Heart left ventricle (tissue), 16 donors: ENCODE measurements at regions not wholly inside any gene's neighbourhood (a gene's known extent, or its start where the extent isn't known, plus 50 kb on each side); places are given as distances from the start of the nearest gene placed in this dataset.
"Not testable (repeated sequence)": the region's sequence is repeated elsewhere in the genome, so short reads cannot be mapped to it uniquely, and the experiment has no call there.

Experiments used
- ATAC-seq, 4 donors: fragments of 200-7000 bp; cut with Tn5 transposase; one replicate each; pipeline ENCODE4 v1.9.1; 2020 to 2022; ENCODE audit warnings: moderate library complexity in 4 of 4, mild to moderate bottlenecking in 3 of 4, moderate number of reproducible peaks in 1 of 4
- DNase-seq, 5 donors: peaks; one replicate each; pipeline ENCODE4 v3.0.0-alpha.2; 2020
- H3K27ac ChIP-seq, 12 donors: fragments of 200-600 bp; sonication (generic) in 4 of 12; one replicate each; pipeline versions ENCODE4 v1.5.0 to v1.8.0; 2016 to 2022; ENCODE audit warnings: mild to moderate bottlenecking in 2 of 12
- H3K27me3 ChIP-seq, 9 donors: fragments of 200-600 bp; sonication (generic) in 2 of 9; one replicate each; pipeline versions ENCODE4 v1.5.1 to v1.8.0; 2016 to 2022; ENCODE audit warnings: mild to moderate bottlenecking in 3 of 9
- H3K36me3 ChIP-seq, 9 donors: fragments of 200-600 bp; sonication (generic) in 2 of 9; one replicate each; pipeline versions ENCODE4 v1.5.0 to v1.8.0; 2018 to 2022; ENCODE audit warnings: mild to moderate bottlenecking in 2 of 9
- H3K4me1 ChIP-seq, 12 donors: fragments of 200-600 bp; sonication (generic) in 4 of 12; one replicate each; pipeline versions ENCODE4 v1.5.0 to v1.8.0; 2016 to 2022; ENCODE audit warnings: mild to moderate bottlenecking in 3 of 12
- H3K4me3 ChIP-seq, 12 donors: fragments of 200-600 bp; sonication (generic) in 4 of 12; one replicate each; pipeline versions ENCODE4 v1.5.0 to v1.8.0; 2017 to 2022; ENCODE audit warnings: mild to moderate bottlenecking in 9 of 12, moderate library complexity in 4 of 12
- H3K9me3 ChIP-seq, 12 donors: fragments of 200-600 bp; sonication (generic) in 4 of 12; one replicate each; pipeline versions ENCODE4 v1.5.0 to v1.8.0; 2016 to 2022; ENCODE audit warnings: mild to moderate bottlenecking in 1 of 12
- POLR2A ChIP-seq, 2 donors: fragments of 450-650 bp; IDR thresholded peaks; one replicate each; pipeline ENCODE4 v1.6.1; 2017; ENCODE audit warnings: antibody characterized with exemption in 2 of 2, mild to moderate bottlenecking in 2 of 2, moderate library complexity in 2 of 2
- WGBS, 4 donors: extraction: QIAGEN DNeasy Blood & Tissue Kit in 2 of 4; methylation state at CpG; one replicate each; pipeline versions ENCODE4 v1.1.5 to v1.1.7; 2013 to 2018; 5-methylcytosine and 5-hydroxymethylcytosine counted together
- intact Hi-C, 10 donors: fragments of 100-400 bp; cut with DNase I; formaldehyde crosslinking; loops; one replicate each; pipeline versions ENCODE4 v1.11.1 to v1.14.2; 2022
- TF ChIP-seq, protein P1 (sequence below), 12 donors: fragments of 200-600 bp; sonication (generic) in 4 of 12; IDR thresholded peaks; one replicate each; pipeline versions ENCODE4 v1.5.0 to v1.8.0; 2018 to 2022; ENCODE audit warnings: antibody characterized with exemption in 12 of 12, mild to moderate bottlenecking in 5 of 12
- donor health status: ischemic (EF 13 %, LVEDD 7.1; RV severe dilation, severe dysfunction).
- donor health status: healthy with polysubstance abuse.
- donor health status: DM: no; HTN: yes; CAD: no.
- donor health status: DM: no; HTN: no; CAD: no.
- donor health status: ischemic (EF 25% LVEDD 6.9; RV normal size, moderate dysfunction).
- donor health status: ischemic (EF 25% LVEDD 5.7; RV mildly dilated, moderate dysfunction).
- donor health status: healthy.
- donor health status: DM: yes; HTN: yes; CAD: no.
- donor health status: ischemic (EF 35%, LVEDD 5.7; RV mildly dilated, moderate dysfunction).
- donor health status: nonischemic (EF 11% LVEDD 7.7; RV severe dilation, severe dysfunction).
- donor health status: DM: yes; HTN: yes; CAD: no.
- donor health status: PGD.
- donor health status: ischemic (EF 29% LVEDD 5.4; RV normal size, mild dysfunction).
- donor health status: nonischemic (EF 23%, LVEDD 6.1; RV moderate dilation, normal function).

DNA sequence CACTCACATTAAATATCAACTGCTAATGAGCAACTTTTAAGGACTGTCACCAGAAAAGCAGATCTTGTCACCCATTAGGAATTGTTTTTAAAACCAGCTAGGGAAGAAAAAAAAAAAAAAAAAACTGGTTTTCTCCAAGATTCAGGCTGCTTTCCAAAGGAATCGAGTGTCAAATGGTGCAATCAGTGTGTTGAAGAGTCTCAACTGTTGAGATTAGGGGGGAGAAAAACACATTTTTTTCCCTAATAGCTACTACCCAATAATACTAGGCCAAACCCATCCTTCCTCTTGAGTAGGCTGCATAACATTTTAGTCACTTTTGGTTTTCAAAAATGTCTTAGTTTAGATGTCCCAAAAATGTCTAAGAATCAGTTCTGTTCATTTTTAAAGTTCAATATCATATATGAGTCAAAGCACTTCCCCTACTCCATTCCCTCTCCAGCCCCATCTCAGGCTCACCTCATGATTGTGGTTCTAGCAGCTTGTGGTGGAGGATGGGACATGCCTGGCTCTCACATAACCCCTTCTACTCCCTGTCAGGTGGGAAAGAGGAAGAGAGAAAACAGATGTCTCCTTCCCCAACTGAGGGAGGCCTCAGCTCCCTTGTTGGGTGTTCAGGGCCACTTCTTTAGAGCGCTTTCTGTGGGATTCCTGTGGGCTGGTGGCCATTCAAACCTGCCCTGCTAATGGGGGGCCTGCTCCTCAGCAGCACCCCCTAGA, 193.6 kb downstream of the CWF19L2 start:
- Histone ChIP-seq H3K9me3 (no peaks in the 10 kb centered on the region), H3K27me3 (no peaks in the 10 kb centered on the region), H3K4me1 (peaks cover 0 to 7% (median 0%) of the 10 kb centered on the region in 12 donors), H3K4me3 (no peak overlapping the region), H3K36me3 (no peaks in the 10 kb centered on the region), H3K27ac (no peak overlapping the region)
- ATAC-seq (no peak), DNase-seq (no peak)
- intact Hi-C loops: no loop called here
- no peak for TF ChIP-seq POLR2A (IDR thresholded peaks at IDR 0.05)
- TF ChIP-seq, protein P1, sequence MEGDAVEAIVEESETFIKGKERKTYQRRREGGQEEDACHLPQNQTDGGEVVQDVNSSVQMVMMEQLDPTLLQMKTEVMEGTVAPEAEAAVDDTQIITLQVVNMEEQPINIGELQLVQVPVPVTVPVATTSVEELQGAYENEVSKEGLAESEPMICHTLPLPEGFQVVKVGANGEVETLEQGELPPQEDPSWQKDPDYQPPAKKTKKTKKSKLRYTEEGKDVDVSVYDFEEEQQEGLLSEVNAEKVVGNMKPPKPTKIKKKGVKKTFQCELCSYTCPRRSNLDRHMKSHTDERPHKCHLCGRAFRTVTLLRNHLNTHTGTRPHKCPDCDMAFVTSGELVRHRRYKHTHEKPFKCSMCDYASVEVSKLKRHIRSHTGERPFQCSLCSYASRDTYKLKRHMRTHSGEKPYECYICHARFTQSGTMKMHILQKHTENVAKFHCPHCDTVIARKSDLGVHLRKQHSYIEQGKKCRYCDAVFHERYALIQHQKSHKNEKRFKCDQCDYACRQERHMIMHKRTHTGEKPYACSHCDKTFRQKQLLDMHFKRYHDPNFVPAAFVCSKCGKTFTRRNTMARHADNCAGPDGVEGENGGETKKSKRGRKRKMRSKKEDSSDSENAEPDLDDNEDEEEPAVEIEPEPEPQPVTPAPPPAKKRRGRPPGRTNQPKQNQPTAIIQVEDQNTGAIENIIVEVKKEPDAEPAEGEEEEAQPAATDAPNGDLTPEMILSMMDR (IDR thresholded peaks at IDR 0.05): no peak
- 69 to 72% (median 70%) methylated on average over 2 of the region's 2 CpGs for WGBS, 4 donors

- ATAC-seq (no peak), DNase-seq (no peak)
- TF ChIP-seq POLR2A (IDR thresholded peaks at IDR 0.05): no peak
- TF ChIP-seq, protein P1 (IDR thresholded peaks at IDR 0.05): no peak
- Histone ChIP-seq H3K9me3 (no peaks in the 10 kb centered on the region), H3K27me3 (no peaks in the 10 kb centered on the region), H3K4me3 (no peak overlapping the region), H3K27ac (no peak overlapping the region), H3K36me3 (no peaks in the 10 kb centered on the region), H3K4me1 (no peaks in the 10 kb centered on the region)
- intact Hi-C loops: no loop called here
- 19 to 36% (median 27%) methylated on average over 6 to 7 of the region's 7 CpGs for WGBS, 4 donors
Observed at GRCh38 chr11:107259811-107260221, 197.8 kb downstream of the CWF19L2 start.

GRCh38 chr11:107257710-107258109, 199.9 kb downstream of the CWF19L2 start:
- no peaks in the 10 kb centered on the region for H3K27me3 ChIP-seq
- no peaks in the 10 kb centered on the region for H3K9me3 ChIP-seq
- WGBS, 4 donors: 88 to 92% (median 90%) methylated on average over 7 of the region's 7 CpGs
- no peak overlapping the region for H3K27ac ChIP-seq
- no peaks in the 10 kb centered on the region for H3K4me1 ChIP-seq
- DNase-seq (no peak), ATAC-seq (no peak)
- no peaks in the 10 kb centered on the region for H3K36me3 ChIP-seq
- H3K4me3 ChIP-seq: no peak overlapping the region
- TF ChIP-seq, protein P1 (IDR thresholded peaks at IDR 0.05): no peak
- no peak for TF ChIP-seq POLR2A (IDR thresholded peaks at IDR 0.05)
- intact Hi-C loops: no loop called here

DNA sequence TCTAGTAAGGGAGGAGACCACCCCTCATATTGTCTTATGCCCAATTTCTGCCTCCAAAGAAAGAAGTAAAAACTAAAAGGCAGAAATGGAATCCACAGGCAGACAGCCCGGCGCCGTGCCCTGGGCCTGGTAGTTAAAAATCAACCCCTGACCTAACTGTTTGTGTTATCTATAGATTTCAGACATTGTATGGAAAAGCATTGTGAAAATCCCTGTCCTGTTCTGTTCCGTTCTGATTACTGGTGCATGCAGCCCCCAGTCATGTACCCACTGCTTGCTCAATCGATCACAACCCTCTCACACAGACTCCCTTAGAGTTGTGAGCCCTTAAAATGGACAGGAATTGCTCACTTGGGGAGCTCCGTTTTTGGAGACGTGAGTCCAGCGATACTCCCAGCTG, 204.0 kb downstream of the CWF19L2 start:
- intact Hi-C loops, H3K4me3 ChIP-seq, H3K27me3 ChIP-seq, ATAC-seq, DNase-seq, H3K27ac ChIP-seq, H3K36me3 ChIP-seq, H3K4me1 ChIP-seq, H3K9me3 ChIP-seq: not testable (repeated sequence)
- 83 to 90% (median 88%) methylated on average over 8 of the region's 8 CpGs for WGBS, 4 donors
